Esophagus squamous epithelium (tissue), 5 donors: ENCODE measurements at regions not wholly inside any gene's neighbourhood (a gene's known extent, or its start where the extent isn't known, plus 50 kb on each side); places are given as distances from the start of the nearest gene placed in this dataset.
A peak's percentile ranks its signal among the peaks of the same experiment; 100 is the strongest.

Source experiments
- DNase-seq: peaks from one replicate; lab custom pipeline; 2025; lab: John Stamatoyannopoulos, UW
- H3K27ac ChIP-seq, 4 donors: fragments of 200-600 bp; sonication (generic); one replicate each; pipeline ENCODE4 v1.5.1; 2016 to 2019; ENCODE audit warnings: mild to moderate bottlenecking in 1 of 4
- H3K27me3 ChIP-seq, 4 donors: fragments of 200-600 bp; sonication (generic); 1 replicate in 3 of 4; 2 replicates in 1 of 4; pipeline versions ENCODE4 v1.5.1 to v1.6.0; 2017 to 2021; ENCODE audit warnings: antibody characterized with exemption in 1 of 4
- H3K36me3 ChIP-seq, 3 donors: fragments of 200-600 bp; sonication (generic); one replicate each; pipeline ENCODE4 v1.5.1; 2016 to 2019
- H3K4me1 ChIP-seq, 3 donors: fragments of 200-600 bp; sonication (generic); one replicate each; pipeline ENCODE4 v1.5.1; 2017 to 2019
- H3K4me3 ChIP-seq, 4 donors: fragments of 200-600 bp; sonication (generic); 1 replicate in 3 of 4; 2 replicates in 1 of 4; pipeline ENCODE4 v1.5.1; 2016 to 2019; ENCODE audit warnings: mild to moderate bottlenecking in 2 of 4, moderate library complexity in 1 of 4
- H3K9me3 ChIP-seq, 3 donors: fragments of 200-600 bp; sonication (generic); one replicate each; pipeline ENCODE4 v1.5.1; 2016 to 2019
- CTCF ChIP-seq, 6 experiments: fragments of 450-650 bp in 4 of 6; fragments of 200-600 bp in 2 of 6; sonication (generic) in 2 of 6; IDR thresholded peaks; one replicate each; pipeline ENCODE4 v1.5.1; 2016 to 2019; ENCODE audit warnings: antibody characterized with exemption in 6 of 6, mild to moderate bottlenecking in 4 of 6, moderate library complexity in 4 of 6
- POLR2A ChIP-seq, 4 donors: fragments of 450-650 bp; IDR thresholded peaks; one replicate each; pipeline ENCODE4 v1.6.1; 2017; ENCODE audit warnings: antibody characterized with exemption in 4 of 4, mild to moderate bottlenecking in 4 of 4, moderate library complexity in 3 of 4
- WGBS, 2 donors: methylation state at CpG; one replicate each; pipeline ENCODE4 v1.1.5; 2018; 5-methylcytosine and 5-hydroxymethylcytosine counted together
- intact Hi-C: fragments of 100-400 bp; cut with DNase I; formaldehyde crosslinking; loops from one replicate; pipeline ENCODE4 v1.15.0; 2022
- donor health status: DM: yes; HTN: yes; CAD: no.

- no peak overlapping the region for H3K27ac ChIP-seq
- WGBS, 2 donors, result 79 to 82% methylated on average over 8 of the region's 8 CpGs
- intact Hi-C loops, result no loop called here
- no peaks in the 10 kb centered on the region for H3K27me3 ChIP-seq
- no peak for DNase-seq
- TF ChIP-seq POLR2A (IDR thresholded peaks at IDR 0.05) (no peak), CTCF (IDR thresholded peaks at IDR 0.05) (no peak)
- no peaks in the 10 kb centered on the region for H3K36me3 ChIP-seq
- no peak overlapping the region for H3K4me3 ChIP-seq
- H3K9me3 ChIP-seq, result no peaks in the 10 kb centered on the region
- peaks cover 0 to 23% (median 4%) of the 10 kb centered on the region in 3 donors for H3K4me1 ChIP-seq
Observed at GRCh38 chr13:22111152-22111783, 440.4 kb downstream of the FGF9 start.

- intact Hi-C loops, result no loop called here
- no peaks in the 10 kb centered on the region for H3K36me3 ChIP-seq
- H3K4me3 ChIP-seq, result no peak overlapping the region
- no peak overlapping the region for H3K27ac ChIP-seq
- H3K27me3 ChIP-seq, result no peaks in the 10 kb centered on the region
- DNase-seq, result no peak
- WGBS, 2 donors, result 85 to 86% methylated on average over 11 of the region's 11 CpGs
- peaks cover 0 to 23% (median 4%) of the 10 kb centered on the region in 3 donors for H3K4me1 ChIP-seq
- TF ChIP-seq POLR2A (IDR thresholded peaks at IDR 0.05), result no peak
- TF ChIP-seq CTCF (IDR thresholded peaks at IDR 0.05), result no peak
- H3K9me3 ChIP-seq, result no peaks in the 10 kb centered on the region
Observed at GRCh38 chr13:22111961-22112360, 441.1 kb downstream of the FGF9 start.

GRCh38 chr13:22112956-22113745 lies 442.3 kb downstream of the FGF9 start:
- peaks cover 0 to 12% (median 4%) of the 10 kb centered on the region in 3 donors for H3K4me1 ChIP-seq
- DNase-seq, result no peak
- H3K9me3 ChIP-seq, result no peaks in the 10 kb centered on the region
- no peak overlapping the region for H3K4me3 ChIP-seq
- H3K27ac ChIP-seq, result no peak overlapping the region
- H3K27me3 ChIP-seq, result no peaks in the 10 kb centered on the region
- WGBS, 2 donors, result 88 to 96% methylated on average over 11 of the region's 11 CpGs
- no peaks in the 10 kb centered on the region for H3K36me3 ChIP-seq
- intact Hi-C loops, result no loop called here
- TF ChIP-seq CTCF (IDR thresholded peaks at IDR 0.05), result no peak
- no peak for TF ChIP-seq POLR2A (IDR thresholded peaks at IDR 0.05)

- no peak overlapping the region for H3K4me3 ChIP-seq
Observed at GRCh38 chr13:22114630-22115311, 443.9 kb downstream of the FGF9 start.

GRCh38 chr13:22118158-22118557 lies 447.3 kb downstream of the FGF9 start:
- DNase-seq, result no peak
- intact Hi-C loops, result no loop called here
- H3K4me3 ChIP-seq, result no peak overlapping the region
- no peaks in the 10 kb centered on the region for H3K36me3 ChIP-seq
- WGBS, 2 donors, result 51 to 75% methylated on average over 3 of the region's 3 CpGs
- H3K27ac ChIP-seq, result no peak overlapping the region
- no peaks in the 10 kb centered on the region for H3K27me3 ChIP-seq
- H3K9me3 ChIP-seq, result no peaks in the 10 kb centered on the region
- TF ChIP-seq CTCF (IDR thresholded peaks at IDR 0.05) (no peak), POLR2A (IDR thresholded peaks at IDR 0.05) (no peak)
- no peaks in the 10 kb centered on the region for H3K4me1 ChIP-seq

More at GRCh38 chr13:22114630-22115311, 443.9 kb downstream of the FGF9 start:
- DNase-seq, result no peak
- Histone ChIP-seq H3K36me3 (no peaks in the 10 kb centered on the region), H3K9me3 (no peaks in the 10 kb centered on the region), H3K27me3 (no peaks in the 10 kb centered on the region), H3K4me1 (no peaks in the 10 kb centered on the region), H3K27ac (peak overlapping the region in 1 of 4 donors; percentile 7)
- 63 to 64% methylated on average over 9 of the region's 9 CpGs for WGBS, 2 donors
- TF ChIP-seq POLR2A (IDR thresholded peaks at IDR 0.05), result no peak
- intact Hi-C loops, result no loop called here
